Stimulated activated naive B cell treated with anti-CD40 and anti-IgM and Interleukin-4, amounts not matched to agents 10 μg/mL and 1 μg/mL and 100 μg/mL, for 72 hours (primary cell): ENCODE measurements at regions not wholly inside any gene's neighbourhood (a gene's known extent, or its start where the extent isn't known, plus 50 kb on each side); places are given as distances from the start of the nearest gene placed in this dataset.
"Not testable (repeated sequence)": the region's sequence is repeated elsewhere in the genome, so short reads cannot be mapped to it uniquely, and the experiment has no call there.

ENCODE experiments used
- ATAC-seq, 2 donors: fragments of 150-1000 bp; cut with Tn5 transposase; replicated peaks; 2 replicates each; pipeline ENCODE4 v1.10.0; 2021; ENCODE audit warnings: moderate library complexity in 1 of 2
- DNase-seq: peaks from one replicate; pipeline ENCODE4 v3.0.0; 2021
- H3K27ac Mint-ChIP-seq: one replicate; pipeline ENCODE4 v1.8.0; 2022; ENCODE audit warnings: mild to moderate bottlenecking, mixed read lengths
- H3K27me3 Mint-ChIP-seq, 2 donors: one replicate each; pipeline ENCODE4 v1.8.0; 2022; ENCODE audit warnings: mixed read lengths in 2 of 2
- H3K36me3 Mint-ChIP-seq, 2 donors: one replicate each; pipeline ENCODE4 v1.8.0; 2022; ENCODE audit warnings: mixed read lengths in 2 of 2, mild to moderate bottlenecking in 1 of 2
- H3K4me1 Mint-ChIP-seq, 2 donors: one replicate each; pipeline ENCODE4 v1.8.0; 2022; ENCODE audit warnings: mixed read lengths in 2 of 2, mild to moderate bottlenecking in 1 of 2
- H3K4me3 Mint-ChIP-seq, 2 donors: one replicate each; pipeline ENCODE4 v1.8.0; 2022; ENCODE audit warnings: mild to moderate bottlenecking in 2 of 2, mixed read lengths in 2 of 2, moderate library complexity in 1 of 2
- H3K9me3 Mint-ChIP-seq, 2 donors: one replicate each; pipeline ENCODE4 v1.8.0; 2022; ENCODE audit warnings: mixed read lengths in 2 of 2, mild to moderate bottlenecking in 1 of 2

DNA sequence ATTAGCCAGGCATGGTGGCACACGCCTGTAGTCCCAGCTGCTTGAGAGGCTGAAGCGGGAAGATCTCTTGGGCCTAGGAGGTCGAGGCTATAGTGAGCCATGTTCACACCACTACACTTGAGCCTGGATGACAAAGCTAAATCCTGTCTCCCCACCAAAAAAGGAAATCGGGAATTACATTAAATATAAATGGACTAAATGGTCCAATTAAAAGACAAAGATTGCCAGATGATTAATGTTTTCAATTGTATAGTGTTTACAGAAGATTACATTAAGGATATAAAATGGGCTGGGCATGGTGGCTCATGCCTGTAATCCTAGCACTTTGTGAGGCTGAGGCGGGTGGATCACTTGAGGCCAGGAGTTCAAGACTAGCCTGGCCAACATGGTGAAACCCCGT lies 179.1 kb downstream of the TOMM20 start:
- not testable (repeated sequence) for H3K27me3 Mint-ChIP-seq, H3K4me3 Mint-ChIP-seq, H3K27ac Mint-ChIP-seq, ATAC-seq, DNase-seq
- peaks cover 10 to 11% of the 10 kb centered on the region in 2 donors for H3K36me3 Mint-ChIP-seq
- H3K4me1 Mint-ChIP-seq = peaks cover 33 to 36% of the 10 kb centered on the region in 2 donors
- H3K9me3 Mint-ChIP-seq = peaks cover 9 to 11% of the 10 kb centered on the region in 2 donors

DNA sequence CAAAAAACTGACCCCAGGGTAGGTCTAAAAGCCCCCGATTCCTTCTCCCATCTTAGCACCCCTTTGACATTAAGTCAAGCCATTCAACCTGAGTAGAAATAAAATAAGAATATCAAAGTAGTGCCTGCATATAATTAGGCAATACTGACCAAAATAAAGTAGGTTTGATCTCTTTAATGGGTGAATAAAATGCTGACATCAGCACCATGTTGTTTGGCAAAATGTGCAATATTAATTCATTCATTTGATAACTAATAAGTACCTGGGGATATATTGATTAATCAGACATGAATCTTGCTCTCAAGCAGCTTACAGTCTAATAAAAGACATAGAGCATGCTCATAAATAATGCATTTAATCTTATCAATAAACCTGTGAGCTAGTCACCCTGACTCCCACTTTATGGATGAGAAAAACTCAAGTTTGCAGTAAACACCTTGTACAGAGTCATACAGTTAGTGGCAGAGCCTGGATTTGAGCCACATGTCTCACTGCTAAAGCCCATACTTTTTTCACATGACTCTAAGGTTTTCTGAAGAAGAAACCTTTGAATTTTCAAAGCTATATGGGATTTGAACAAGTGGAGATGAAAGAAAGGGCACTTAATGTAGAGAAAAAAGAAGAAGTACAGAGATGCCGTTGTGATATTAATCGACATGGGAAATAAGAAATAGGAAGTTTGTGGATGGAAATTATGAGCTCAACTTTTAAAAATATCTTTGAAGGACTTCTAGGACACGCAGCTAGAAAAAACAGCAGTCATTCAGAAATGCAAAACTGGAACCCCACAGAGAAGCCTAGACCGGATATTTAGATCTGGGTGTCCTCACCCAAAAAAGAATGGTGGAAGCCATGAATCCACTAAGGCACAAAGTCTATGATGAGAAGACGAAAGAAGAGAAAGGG lies 183.9 kb downstream of the TOMM20 start:
- Mint-ChIP-seq H3K4me1 (peaks cover 30 to 40% of the 10 kb centered on the region in 2 donors), H3K27me3 (no peaks in the 10 kb centered on the region), H3K9me3 (peaks cover 11 to 12% of the 10 kb centered on the region in 2 donors), H3K4me3 (peak overlapping the region; percentile 64 to 72), H3K36me3 (peaks cover 10 to 11% of the 10 kb centered on the region in 2 donors), H3K27ac (peak overlapping the region; percentile 95)
- ATAC-seq (peak; percentile 80 to 83), DNase-seq (no peak)

DNA sequence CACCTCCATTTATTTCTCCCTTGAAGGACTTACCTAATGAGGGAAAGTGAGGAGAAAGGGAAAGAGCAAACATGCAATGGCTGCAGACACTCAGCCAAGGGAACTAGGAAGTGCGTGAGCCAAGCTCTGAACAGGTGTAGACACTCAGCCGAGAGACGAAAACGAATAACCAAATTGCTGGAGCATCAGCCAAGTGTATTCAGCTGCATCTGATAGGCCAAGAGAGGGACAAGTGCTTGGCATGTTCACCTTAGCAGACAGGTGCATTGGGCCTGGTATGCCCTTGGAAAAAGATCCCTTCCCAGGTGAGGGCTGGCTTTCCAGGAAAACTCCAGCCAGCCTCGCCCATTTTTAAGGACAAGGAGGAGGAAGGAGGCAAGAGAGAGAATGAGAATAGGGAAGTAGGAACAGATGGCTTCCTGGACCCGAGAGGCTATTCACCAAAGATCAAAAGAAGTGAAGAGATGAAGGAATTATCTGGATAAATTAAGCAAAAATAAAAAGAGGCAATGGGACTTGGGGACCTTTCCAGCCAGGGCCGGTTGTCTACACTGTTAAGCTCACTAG lies 184.7 kb downstream of the TOMM20 start:
- H3K27ac Mint-ChIP-seq = peak overlapping the region; percentile 95

DNA sequence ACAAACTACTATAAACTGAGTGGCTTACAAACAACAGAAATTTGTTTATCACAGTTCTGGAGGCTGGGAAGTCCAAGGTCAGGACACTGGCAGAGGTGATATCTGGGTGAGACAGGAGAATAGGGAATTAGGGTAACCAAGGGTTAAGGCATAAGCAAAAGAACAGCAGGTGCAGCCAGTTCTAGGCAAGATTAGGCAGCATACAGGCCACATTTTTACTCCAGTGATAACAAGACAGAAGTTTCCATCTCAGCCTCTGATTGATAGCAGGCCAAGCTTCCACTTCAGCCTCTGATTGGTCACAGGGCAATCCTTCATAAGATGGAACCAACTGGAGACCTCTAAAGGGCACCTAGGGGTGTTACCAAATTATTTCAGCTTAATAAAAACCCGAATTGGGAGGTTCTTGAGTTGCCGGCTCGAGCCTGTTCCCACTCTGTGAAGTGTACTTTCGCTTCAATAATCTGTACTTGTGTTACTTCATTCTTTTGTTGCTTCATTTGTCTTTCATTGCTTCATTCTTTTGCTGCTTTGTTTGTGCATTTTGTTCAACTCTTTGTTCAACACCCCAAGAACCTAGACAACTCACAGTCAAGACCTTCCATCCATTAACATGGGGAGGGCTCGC lies 185.6 kb downstream of the TOMM20 start:
- peaks cover 34 to 51% of the 10 kb centered on the region in 2 donors for H3K4me1 Mint-ChIP-seq
- peaks cover 4 to 5% of the 10 kb centered on the region in 2 donors for H3K36me3 Mint-ChIP-seq
- DNase-seq = no peak
- H3K27ac Mint-ChIP-seq = peak overlapping the region; percentile 95
- peaks cover 4 to 7% of the 10 kb centered on the region in 2 donors for H3K9me3 Mint-ChIP-seq
- H3K4me3 Mint-ChIP-seq = no peak overlapping the region
- ATAC-seq = peak in 1 of 2 donors; percentile 21
- H3K27me3 Mint-ChIP-seq = no peaks in the 10 kb centered on the region

More for the DNA sequence above, 184.7 kb downstream of the TOMM20 start:
- Mint-ChIP-seq H3K36me3 (peaks cover 4 to 6% of the 10 kb centered on the region in 2 donors), H3K4me3 (peak overlapping the region; percentile 5 to 36), H3K27me3 (no peaks in the 10 kb centered on the region), H3K9me3 (peaks cover 4 to 7% of the 10 kb centered on the region in 2 donors), H3K4me1 (peaks cover 28 to 41% of the 10 kb centered on the region in 2 donors)
- no peak for DNase-seq
- ATAC-seq = peak; percentile 47 to 57

DNA sequence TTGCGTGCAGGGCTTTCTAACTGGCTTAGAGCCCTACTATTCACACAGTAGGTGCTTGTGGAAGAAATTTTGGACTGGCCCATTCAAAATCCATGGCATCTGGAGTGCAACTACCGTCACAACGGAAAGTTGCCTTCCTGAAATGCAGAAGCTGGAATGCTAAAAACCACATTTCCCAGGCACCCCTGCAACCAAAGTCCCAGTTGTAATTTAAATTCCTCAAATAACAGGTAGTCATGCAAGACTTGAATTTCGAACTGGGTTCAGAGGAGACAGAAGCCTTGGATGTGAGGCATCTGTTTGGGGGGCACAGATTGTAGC lies 186.7 kb downstream of the TOMM20 start:
- no peak for ATAC-seq
- Mint-ChIP-seq H3K9me3 (peaks cover 4 to 7% of the 10 kb centered on the region in 2 donors), H3K4me1 (peaks cover 40 to 61% of the 10 kb centered on the region in 2 donors), H3K36me3 (peaks cover 4 to 5% of the 10 kb centered on the region in 2 donors), H3K27ac (no peak overlapping the region), H3K27me3 (no peaks in the 10 kb centered on the region), H3K4me3 (no peak overlapping the region)
- DNase-seq = no peak

DNA sequence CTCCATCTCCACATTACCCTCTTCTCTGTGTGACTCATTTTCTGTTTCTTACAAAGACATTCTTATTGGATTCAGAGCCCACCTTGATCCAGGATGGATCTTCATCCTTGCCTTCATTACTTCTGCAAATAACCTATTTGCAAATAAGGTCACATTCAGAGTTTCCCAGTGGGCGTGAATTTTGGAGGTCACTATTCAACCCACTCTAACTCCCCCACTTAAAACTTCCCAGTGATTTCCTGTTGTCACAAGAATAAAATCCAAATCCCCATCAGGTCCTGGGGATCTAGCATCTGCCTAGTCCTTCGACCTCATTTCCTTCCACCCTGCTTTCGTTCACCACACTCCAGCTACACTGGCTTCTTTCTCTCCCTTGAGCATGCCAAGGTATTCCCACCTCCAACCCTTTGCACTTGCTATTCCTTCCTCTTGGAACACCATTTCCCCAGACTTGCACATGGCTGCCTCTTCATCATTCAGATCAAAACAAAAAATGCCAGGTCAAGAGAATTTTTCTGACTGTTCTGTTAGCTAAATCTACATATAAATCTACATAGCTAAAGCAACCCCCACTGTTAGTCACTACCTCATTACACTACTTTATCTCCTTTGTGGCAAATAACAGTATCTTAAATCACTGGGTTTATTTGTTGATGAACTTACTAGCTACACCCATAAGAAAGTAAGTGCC lies 187.2 kb downstream of the TOMM20 start:
- Mint-ChIP-seq H3K4me1 (peaks cover 37 to 62% of the 10 kb centered on the region in 2 donors), H3K36me3 (peaks cover 4 to 5% of the 10 kb centered on the region in 2 donors)

DNA sequence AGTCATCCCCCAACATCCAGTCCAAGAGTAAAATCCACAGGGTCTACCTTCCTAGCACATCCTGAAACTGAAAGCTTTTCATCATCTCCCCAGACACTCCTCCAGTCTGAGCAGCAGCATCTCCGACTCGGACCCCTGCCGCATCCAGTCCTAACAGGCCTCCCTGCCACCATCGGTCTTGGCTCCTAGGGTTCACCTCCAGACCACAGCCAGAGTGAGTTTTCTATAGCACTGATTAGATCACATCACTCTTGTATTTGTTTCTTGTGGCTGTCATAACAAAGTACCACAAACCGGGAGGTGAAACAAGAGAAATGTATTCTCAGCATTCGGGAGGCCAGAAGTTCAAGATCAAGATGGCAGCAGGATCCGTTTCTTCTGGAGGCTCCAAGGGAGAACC lies 187.8 kb downstream of the TOMM20 start:
- H3K4me3 Mint-ChIP-seq = no peak overlapping the region
- no peaks in the 10 kb centered on the region for H3K27me3 Mint-ChIP-seq
- peaks cover 4 to 7% of the 10 kb centered on the region in 2 donors for H3K9me3 Mint-ChIP-seq
- no peak overlapping the region for H3K27ac Mint-ChIP-seq
- H3K36me3 Mint-ChIP-seq = peaks cover 4 to 5% of the 10 kb centered on the region in 2 donors
- ATAC-seq (no peak), DNase-seq (no peak)
- peaks cover 34 to 58% of the 10 kb centered on the region in 2 donors for H3K4me1 Mint-ChIP-seq

More for the DNA sequence above, 187.2 kb downstream of the TOMM20 start:
- DNase-seq = no peak
- Mint-ChIP-seq H3K27ac (no peak overlapping the region), H3K9me3 (peaks cover 4 to 7% of the 10 kb centered on the region in 2 donors), H3K4me3 (no peak overlapping the region), H3K27me3 (no peaks in the 10 kb centered on the region)
- no peak for ATAC-seq

DNA sequence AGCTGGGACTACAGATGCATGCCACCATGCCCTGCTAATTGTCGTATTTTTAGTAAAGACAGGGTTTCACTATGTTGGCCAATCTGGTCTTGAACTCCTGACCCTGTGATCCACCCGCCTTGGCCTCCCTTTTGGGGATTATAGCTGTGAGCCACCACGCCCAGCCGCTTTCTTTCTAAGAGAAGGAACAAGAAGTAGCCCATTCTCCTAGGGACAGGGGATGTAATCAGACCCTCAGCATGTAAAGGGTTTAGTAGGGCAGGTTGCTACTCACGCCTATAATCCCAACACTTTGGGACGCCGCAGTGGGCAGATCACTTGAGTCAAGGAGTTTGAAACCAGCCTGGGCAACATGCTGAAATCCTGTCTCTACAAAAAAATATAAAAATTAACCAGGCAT lies 189.7 kb downstream of the TOMM20 start:
- ATAC-seq (no peak), DNase-seq (no peak)
- Mint-ChIP-seq H3K9me3 (peaks cover 0 to 3% of the 10 kb centered on the region in 2 donors), H3K27ac (peak overlapping the region; percentile 65), H3K4me3 (no peak overlapping the region), H3K36me3 (no peaks in the 10 kb centered on the region), H3K4me1 (peaks cover 25 to 45% of the 10 kb centered on the region in 2 donors), H3K27me3 (no peaks in the 10 kb centered on the region)

DNA sequence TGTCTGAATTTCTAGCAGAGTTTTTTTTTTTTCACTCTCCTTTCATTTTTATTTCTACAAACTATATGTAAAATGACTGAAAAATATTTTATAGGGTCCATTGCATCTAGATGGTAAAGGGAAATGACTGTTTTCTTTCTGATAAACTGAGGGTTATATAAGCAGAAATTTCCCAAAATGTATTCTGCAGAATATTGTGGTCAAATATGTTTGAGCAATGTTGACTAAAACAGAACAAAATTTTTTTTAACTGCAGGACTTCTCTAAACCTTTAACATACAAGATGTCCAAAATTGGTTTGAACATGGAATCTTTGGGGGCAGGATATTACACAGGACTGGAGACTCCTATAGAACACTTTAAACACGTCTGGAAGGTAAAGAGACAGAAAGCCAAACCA lies 190.5 kb downstream of the TOMM20 start:
- peak overlapping the region; percentile 89 for H3K27ac Mint-ChIP-seq
- peaks cover 26 to 44% of the 10 kb centered on the region in 2 donors for H3K4me1 Mint-ChIP-seq
- H3K36me3 Mint-ChIP-seq = no peaks in the 10 kb centered on the region
- no peak for DNase-seq
- no peak overlapping the region for H3K4me3 Mint-ChIP-seq
- H3K9me3 Mint-ChIP-seq = no peaks in the 10 kb centered on the region
- no peaks in the 10 kb centered on the region for H3K27me3 Mint-ChIP-seq
- peak; percentile 41 to 63 for ATAC-seq

DNA sequence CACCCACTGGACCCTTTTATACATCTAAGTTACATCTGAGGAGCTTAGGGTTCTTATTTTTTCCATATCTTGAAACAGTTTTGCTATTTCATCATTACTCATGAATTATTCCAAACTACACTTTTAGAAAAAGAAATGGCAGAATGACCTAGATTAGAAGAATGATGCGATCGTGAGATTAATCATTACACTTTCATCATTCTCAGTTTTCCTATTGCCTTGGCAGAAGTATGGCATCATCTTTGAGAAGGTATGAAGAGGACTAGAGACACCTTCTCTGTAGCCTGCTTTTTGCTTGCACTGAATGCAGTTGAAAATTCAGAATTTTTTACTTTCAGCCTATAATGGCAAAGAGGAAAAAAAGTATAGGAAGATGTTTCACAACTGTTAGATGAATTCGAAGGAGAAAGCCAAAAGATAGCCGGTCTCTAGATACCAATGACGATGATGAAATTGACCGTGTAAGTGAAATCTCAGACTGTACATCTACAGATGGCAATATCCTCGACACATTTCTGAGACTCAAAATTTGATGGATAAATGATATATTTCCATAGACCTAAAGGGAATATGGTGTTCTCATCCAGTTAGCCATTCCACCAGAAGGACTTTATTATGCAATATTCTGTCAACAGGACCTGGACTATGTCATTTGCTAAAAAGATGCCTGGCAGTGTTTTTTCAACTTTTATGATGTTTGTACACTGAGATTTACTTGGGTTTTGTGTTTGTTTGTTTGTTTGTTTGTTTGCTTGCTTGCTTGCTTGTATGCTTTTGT lies 191.8 kb downstream of the TOMM20 start:
- Mint-ChIP-seq H3K27me3 (no peaks in the 10 kb centered on the region), H3K27ac (no peak overlapping the region), H3K4me1 (peaks cover 35 to 51% of the 10 kb centered on the region in 2 donors), H3K36me3 (no peaks in the 10 kb centered on the region), H3K9me3 (no peaks in the 10 kb centered on the region), H3K4me3 (no peak overlapping the region)
- DNase-seq (no peak), ATAC-seq (no peak)

DNA sequence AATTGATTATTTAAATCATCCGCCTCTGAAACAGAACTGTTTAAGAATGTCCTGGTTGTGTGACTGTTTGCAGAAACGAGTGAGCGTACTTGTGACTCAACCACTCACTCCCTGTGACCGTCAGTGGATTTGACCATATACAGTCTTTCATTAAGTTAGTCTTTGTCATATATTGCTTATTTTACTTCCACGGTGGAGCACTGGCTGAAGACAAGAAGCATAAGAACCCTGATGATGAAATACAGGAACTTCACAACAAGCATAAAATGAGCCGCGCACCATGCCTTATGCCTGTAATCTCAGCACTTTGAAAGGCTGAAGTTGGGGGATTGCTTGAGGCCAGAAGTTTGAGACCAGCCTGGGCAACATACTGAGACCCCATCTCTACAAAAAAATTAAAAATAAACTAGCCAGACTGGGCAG lies 194.0 kb downstream of the TOMM20 start:
- ATAC-seq (no peak), DNase-seq (no peak)
- Mint-ChIP-seq H3K27me3 (no peaks in the 10 kb centered on the region), H3K36me3 (no peaks in the 10 kb centered on the region), H3K9me3 (no peaks in the 10 kb centered on the region), H3K27ac (peak overlapping the region; percentile 42), H3K4me3 (no peak overlapping the region), H3K4me1 (peaks cover 39 to 52% of the 10 kb centered on the region in 2 donors)

DNA sequence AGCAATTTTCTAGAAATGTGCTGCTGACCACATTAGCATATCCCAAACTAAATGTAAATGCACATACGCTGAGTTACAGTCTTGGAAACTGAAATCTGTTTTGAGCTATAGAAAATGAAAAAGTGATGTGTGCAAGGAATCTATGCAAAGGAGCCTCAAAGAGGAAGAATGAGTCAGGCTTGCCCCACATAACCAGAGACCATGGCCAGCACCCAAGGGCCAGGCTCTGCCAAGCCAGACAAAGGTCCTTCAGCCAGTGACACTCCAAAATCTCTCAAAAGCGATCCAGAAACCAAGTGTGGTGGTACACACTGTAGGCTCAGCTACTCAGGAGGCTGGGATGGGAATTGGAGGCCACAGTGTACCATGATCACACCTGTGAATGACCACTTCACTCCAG lies 195.2 kb downstream of the TOMM20 start:
- Mint-ChIP-seq H3K27ac (peak overlapping the region; percentile 92), H3K27me3 (no peaks in the 10 kb centered on the region), H3K36me3 (no peaks in the 10 kb centered on the region), H3K4me3 (peak overlapping the region; percentile 51 to 65), H3K9me3 (no peaks in the 10 kb centered on the region), H3K4me1 (peaks cover 41 to 55% of the 10 kb centered on the region in 2 donors)
- ATAC-seq (peak; percentile 93), DNase-seq (peak; percentile 43)
